GM23338 (cell line): ENCODE measurements at regions not wholly inside any gene's neighbourhood (a gene's known extent, or its start where the extent isn't known, plus 50 kb on each side); places are given as distances from the start of the nearest gene placed in this dataset.

ENCODE experiments used
- ATAC-seq: fragments of 200-7000 bp; cut with Tn5 transposase; 3 replicates; pipeline ENCODE4 v1.9.1; 2020
- DNase-seq: peaks from one replicate; pipeline ENCODE4 v3.0.0-alpha.2; 2015; ENCODE audit warnings: low spot score
- H2AFZ ChIP-seq: fragments of 200-600 bp; sonication (generic); 2 replicates; pipeline ENCODE4 v1.8.0; 2016; ENCODE audit warnings: antibody characterized with exemption, mild to moderate bottlenecking, moderate library complexity
- H3F3A ChIP-seq: fragments of 200-600 bp; sonication (generic); replicated peaks from 2 replicates; pipeline ENCODE4 v1.8.0; 2017; ENCODE audit warnings: antibody characterized with exemption, mixed run types, low read depth
- H3K27ac ChIP-seq: fragments of 200-600 bp; sonication (generic); 2 replicates; pipeline ENCODE4 v1.6.1; 2016; ENCODE audit warnings: low read depth
- H3K27me3 ChIP-seq: fragments of 200-600 bp; sonication (generic); 2 replicates; pipeline ENCODE4 v1.8.0; 2016; ENCODE audit warnings: mild to moderate bottlenecking, mixed run types, moderate library complexity; ENCODE audit not compliant: insufficient read depth
- H3K36me3 ChIP-seq: fragments of 200-600 bp; sonication (generic); 2 replicates; pipeline ENCODE4 v1.8.0; 2016; ENCODE audit warnings: mild to moderate bottlenecking; ENCODE audit not compliant: insufficient read depth
- H3K4me1 ChIP-seq: fragments of 200-600 bp; sonication (generic); 2 replicates; pipeline ENCODE4 v1.8.0; 2016; ENCODE audit warnings: mild to moderate bottlenecking, moderate library complexity; ENCODE audit not compliant: insufficient read depth
- H3K4me2 ChIP-seq: fragments of 200-600 bp; sonication (generic); 2 replicates; pipeline ENCODE4 v1.7.1; 2017; ENCODE audit warnings: mixed run types
- H3K4me3 ChIP-seq: fragments of 200-600 bp; sonication (generic); 2 replicates; pipeline ENCODE4 v1.6.1; 2016; ENCODE audit warnings: mixed run types
- H3K79me2 ChIP-seq: fragments of 200-600 bp; sonication (generic); replicated peaks from 2 replicates; pipeline ENCODE4 v1.8.0; 2017; ENCODE audit warnings: mild to moderate bottlenecking; ENCODE audit not compliant: insufficient read depth
- H3K9me2 ChIP-seq: fragments of 200-600 bp; sonication (generic); 2 replicates; pipeline ENCODE4 v1.8.0; 2017; ENCODE audit not compliant: insufficient read depth
- H4K20me1 ChIP-seq: fragments of 200-600 bp; sonication (generic); replicated peaks from 2 replicates; pipeline ENCODE4 v1.8.0; 2017; ENCODE audit warnings: mild to moderate bottlenecking; ENCODE audit not compliant: insufficient read depth
- H3K27ac Mint-ChIP-seq: 2 replicates; pipeline ENCODE4 v1.8.0; 2020; ENCODE audit warnings: inconsistent platforms, mild to moderate bottlenecking, moderate library complexity, mixed read lengths
- H3K27me3 Mint-ChIP-seq: 3 replicates; pipeline ENCODE4 v1.8.0; 2022; ENCODE audit warnings: low read depth, mild to moderate bottlenecking, moderate library complexity, mixed read lengths, inconsistent platforms; ENCODE audit not compliant: insufficient read depth, poor library complexity
- H3K36me3 Mint-ChIP-seq: 3 replicates; pipeline ENCODE4 v1.8.0; 2021; ENCODE audit warnings: low read depth, mild to moderate bottlenecking, inconsistent platforms, moderate library complexity, mixed read lengths
- H3K4me1 Mint-ChIP-seq: 3 replicates; pipeline ENCODE4 v1.8.0; 2020; ENCODE audit warnings: mild to moderate bottlenecking, inconsistent platforms, mixed read lengths
- H3K4me3 Mint-ChIP-seq: 3 replicates; pipeline ENCODE4 v1.8.0; 2021; ENCODE audit warnings: moderate library complexity, mild to moderate bottlenecking, inconsistent platforms, mixed read lengths
- H3K9me3 Mint-ChIP-seq: 3 replicates; pipeline ENCODE4 v1.8.0; 2020; ENCODE audit warnings: moderate library complexity, mild to moderate bottlenecking, inconsistent platforms, mixed read lengths
- CREB1 ChIP-seq: fragments of 250-450 bp; sonication (Bioruptor Pico); IDR thresholded peaks from 2 replicates; pipeline ENCODE4 v1.5.0; 2020; ENCODE audit warnings: low read depth, mild to moderate bottlenecking, moderate library complexity
- CTCF ChIP-seq, 2 experiments: fragments of 200-600 bp in 1 of 2; sonication (generic) in 1 of 2; conservative IDR thresholded peaks; 2 replicates each; pipeline versions ENCODE4 v1.5.1 to v1.6.1; 2016 to 2017; ENCODE audit warnings: antibody characterized with exemption in 2 of 2, low read depth in 2 of 2, mild to moderate bottlenecking in 2 of 2, moderate library complexity in 1 of 2
- ETS1 ChIP-seq: IDR thresholded peaks from 2 replicates; pipeline ENCODE4 v1.6.1; 2016; ENCODE audit warnings: antibody characterized with exemption
- EZH2 ChIP-seq: fragments of 200-600 bp; sonication (generic); IDR thresholded peaks from one replicate; pipeline ENCODE4 v1.8.0; 2017; ENCODE audit warnings: antibody characterized with exemption, mild to moderate bottlenecking, low read depth; ENCODE audit not compliant: unreplicated experiment
- POLR2AphosphoS5 ChIP-seq: IDR thresholded peaks from 2 replicates; pipeline ENCODE4 v1.6.1; 2016; ENCODE audit warnings: antibody characterized with exemption, low read depth
- STAT1 ChIP-seq: IDR thresholded peaks from one replicate; pipeline ENCODE4 v1.6.1; 2016; ENCODE audit warnings: antibody characterized with exemption; ENCODE audit not compliant: unreplicated experiment
- ZNF331 ChIP-seq: fragments of 250-450 bp; sonication (Bioruptor Pico); IDR thresholded peaks from 2 replicates; pipeline ENCODE4 v1.5.0; 2020; ENCODE audit warnings: low read depth, mild to moderate bottlenecking, moderate library complexity
- TF ChIP-seq, protein P1 (sequence below): fragments of 250-450 bp; sonication (Bioruptor Pico); IDR thresholded peaks from 2 replicates; pipeline ENCODE4 v1.5.0; 2020; ENCODE audit warnings: mild to moderate bottlenecking, moderate library complexity

DNA sequence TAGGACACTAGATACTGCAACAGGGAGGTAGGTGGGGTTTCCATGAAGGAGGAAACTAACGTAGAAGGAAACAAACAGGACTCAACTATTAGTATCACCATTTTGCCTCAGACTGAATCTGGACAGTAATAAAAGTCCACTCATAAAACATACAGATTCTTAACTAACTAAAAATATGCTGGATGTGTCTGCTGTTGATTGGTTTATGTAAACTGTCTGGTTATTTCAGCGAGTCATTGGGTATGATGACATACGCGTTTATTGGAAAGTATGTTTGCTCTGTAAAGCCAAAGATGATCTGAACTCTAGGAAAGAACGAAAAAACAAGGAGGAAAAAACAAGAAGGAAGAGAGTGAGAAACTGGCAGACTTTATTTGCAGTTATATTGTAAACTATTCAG is 1816.1 kb upstream of the LRRTM1 start:
- H3K4me3 ChIP-seq = no peak overlapping the region
- no peak overlapping the region for H3K27ac ChIP-seq

DNA sequence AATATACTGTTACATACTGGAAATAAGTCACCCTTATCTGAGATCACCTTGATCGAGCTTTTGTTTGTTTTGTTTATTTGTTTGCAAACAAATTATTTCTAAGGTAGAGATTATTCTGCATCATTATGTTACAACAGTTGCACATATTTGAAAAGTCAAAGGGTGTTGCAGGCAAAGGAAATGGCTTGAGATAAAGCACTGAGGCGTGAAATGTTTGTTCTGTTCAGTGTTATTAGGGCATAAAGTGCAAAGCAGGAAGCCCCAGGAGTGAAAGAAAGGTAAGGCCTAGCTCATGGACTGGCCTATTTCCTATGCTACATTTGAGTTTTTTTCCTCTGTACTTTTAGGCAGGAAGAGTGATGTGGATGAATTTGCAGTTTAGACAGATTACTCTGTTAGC is 1815.6 kb upstream of the LRRTM1 start:
- Histone ChIP-seq H3K36me3 (no peaks in the 10 kb centered on the region), H3K27ac (no peak overlapping the region), H3K79me2 (no peaks in the 10 kb centered on the region), H3K9me2 (no peaks in the 10 kb centered on the region), H4K20me1 (no peaks in the 10 kb centered on the region), H3K4me3 (no peak overlapping the region), H3F3A (no peaks in the 10 kb centered on the region), H3K4me2 (no peak overlapping the region), H3K4me1 (no peaks in the 10 kb centered on the region), H2AFZ (peak overlapping the region; percentile 40; the same call in 1 of the 2 replicates), H3K27me3 (no peaks in the 10 kb centered on the region)
- Mint-ChIP-seq H3K4me1 (no peaks in the 10 kb centered on the region; the same call in 2 of the 3 replicates), H3K27ac (no peak overlapping the region; the same call in 1 of the 2 replicates), H3K27me3 (no peaks in the 10 kb centered on the region), H3K4me3 (no peak overlapping the region), H3K36me3 (no peaks in the 10 kb centered on the region), H3K9me3 (no peaks in the 10 kb centered on the region)
- DNase-seq (no peak), ATAC-seq (no peak)
- TF ChIP-seq STAT1 = no peak
- no peak for TF ChIP-seq POLR2AphosphoS5

More for the DNA sequence above, 1816.1 kb upstream of the LRRTM1 start:
- no peak for TF ChIP-seq EZH2
- TF ChIP-seq CTCF (conservative IDR thresholded peaks at IDR 0.05; ENCODE audit: low read depth in 2 of 2) = no peak
- no peak for TF ChIP-seq ZNF331
- Mint-ChIP-seq H3K36me3 (no peaks in the 10 kb centered on the region), H3K27ac (no peak overlapping the region; the same call in 1 of the 2 replicates), H3K9me3 (no peaks in the 10 kb centered on the region), H3K27me3 (no peaks in the 10 kb centered on the region), H3K4me3 (no peak overlapping the region), H3K4me1 (no peaks in the 10 kb centered on the region; the same call in 2 of the 3 replicates)
- H3K79me2 ChIP-seq = no peaks in the 10 kb centered on the region
- peak overlapping the region; percentile 40; the same call in 1 of the 2 replicates for H2AFZ ChIP-seq
- H3F3A ChIP-seq = no peaks in the 10 kb centered on the region
- no peaks in the 10 kb centered on the region for H3K9me2 ChIP-seq
- H3K27me3 ChIP-seq = no peaks in the 10 kb centered on the region
- H3K36me3 ChIP-seq = no peaks in the 10 kb centered on the region
- H4K20me1 ChIP-seq = no peaks in the 10 kb centered on the region
- ATAC-seq = no peak
- no peak overlapping the region for H3K4me2 ChIP-seq
- H3K4me1 ChIP-seq = no peaks in the 10 kb centered on the region
- no peak for DNase-seq

- no peak overlapping the region for H3K27ac Mint-ChIP-seq
- no peaks in the 10 kb centered on the region for H3K27me3 ChIP-seq
- TF ChIP-seq, protein P1, sequence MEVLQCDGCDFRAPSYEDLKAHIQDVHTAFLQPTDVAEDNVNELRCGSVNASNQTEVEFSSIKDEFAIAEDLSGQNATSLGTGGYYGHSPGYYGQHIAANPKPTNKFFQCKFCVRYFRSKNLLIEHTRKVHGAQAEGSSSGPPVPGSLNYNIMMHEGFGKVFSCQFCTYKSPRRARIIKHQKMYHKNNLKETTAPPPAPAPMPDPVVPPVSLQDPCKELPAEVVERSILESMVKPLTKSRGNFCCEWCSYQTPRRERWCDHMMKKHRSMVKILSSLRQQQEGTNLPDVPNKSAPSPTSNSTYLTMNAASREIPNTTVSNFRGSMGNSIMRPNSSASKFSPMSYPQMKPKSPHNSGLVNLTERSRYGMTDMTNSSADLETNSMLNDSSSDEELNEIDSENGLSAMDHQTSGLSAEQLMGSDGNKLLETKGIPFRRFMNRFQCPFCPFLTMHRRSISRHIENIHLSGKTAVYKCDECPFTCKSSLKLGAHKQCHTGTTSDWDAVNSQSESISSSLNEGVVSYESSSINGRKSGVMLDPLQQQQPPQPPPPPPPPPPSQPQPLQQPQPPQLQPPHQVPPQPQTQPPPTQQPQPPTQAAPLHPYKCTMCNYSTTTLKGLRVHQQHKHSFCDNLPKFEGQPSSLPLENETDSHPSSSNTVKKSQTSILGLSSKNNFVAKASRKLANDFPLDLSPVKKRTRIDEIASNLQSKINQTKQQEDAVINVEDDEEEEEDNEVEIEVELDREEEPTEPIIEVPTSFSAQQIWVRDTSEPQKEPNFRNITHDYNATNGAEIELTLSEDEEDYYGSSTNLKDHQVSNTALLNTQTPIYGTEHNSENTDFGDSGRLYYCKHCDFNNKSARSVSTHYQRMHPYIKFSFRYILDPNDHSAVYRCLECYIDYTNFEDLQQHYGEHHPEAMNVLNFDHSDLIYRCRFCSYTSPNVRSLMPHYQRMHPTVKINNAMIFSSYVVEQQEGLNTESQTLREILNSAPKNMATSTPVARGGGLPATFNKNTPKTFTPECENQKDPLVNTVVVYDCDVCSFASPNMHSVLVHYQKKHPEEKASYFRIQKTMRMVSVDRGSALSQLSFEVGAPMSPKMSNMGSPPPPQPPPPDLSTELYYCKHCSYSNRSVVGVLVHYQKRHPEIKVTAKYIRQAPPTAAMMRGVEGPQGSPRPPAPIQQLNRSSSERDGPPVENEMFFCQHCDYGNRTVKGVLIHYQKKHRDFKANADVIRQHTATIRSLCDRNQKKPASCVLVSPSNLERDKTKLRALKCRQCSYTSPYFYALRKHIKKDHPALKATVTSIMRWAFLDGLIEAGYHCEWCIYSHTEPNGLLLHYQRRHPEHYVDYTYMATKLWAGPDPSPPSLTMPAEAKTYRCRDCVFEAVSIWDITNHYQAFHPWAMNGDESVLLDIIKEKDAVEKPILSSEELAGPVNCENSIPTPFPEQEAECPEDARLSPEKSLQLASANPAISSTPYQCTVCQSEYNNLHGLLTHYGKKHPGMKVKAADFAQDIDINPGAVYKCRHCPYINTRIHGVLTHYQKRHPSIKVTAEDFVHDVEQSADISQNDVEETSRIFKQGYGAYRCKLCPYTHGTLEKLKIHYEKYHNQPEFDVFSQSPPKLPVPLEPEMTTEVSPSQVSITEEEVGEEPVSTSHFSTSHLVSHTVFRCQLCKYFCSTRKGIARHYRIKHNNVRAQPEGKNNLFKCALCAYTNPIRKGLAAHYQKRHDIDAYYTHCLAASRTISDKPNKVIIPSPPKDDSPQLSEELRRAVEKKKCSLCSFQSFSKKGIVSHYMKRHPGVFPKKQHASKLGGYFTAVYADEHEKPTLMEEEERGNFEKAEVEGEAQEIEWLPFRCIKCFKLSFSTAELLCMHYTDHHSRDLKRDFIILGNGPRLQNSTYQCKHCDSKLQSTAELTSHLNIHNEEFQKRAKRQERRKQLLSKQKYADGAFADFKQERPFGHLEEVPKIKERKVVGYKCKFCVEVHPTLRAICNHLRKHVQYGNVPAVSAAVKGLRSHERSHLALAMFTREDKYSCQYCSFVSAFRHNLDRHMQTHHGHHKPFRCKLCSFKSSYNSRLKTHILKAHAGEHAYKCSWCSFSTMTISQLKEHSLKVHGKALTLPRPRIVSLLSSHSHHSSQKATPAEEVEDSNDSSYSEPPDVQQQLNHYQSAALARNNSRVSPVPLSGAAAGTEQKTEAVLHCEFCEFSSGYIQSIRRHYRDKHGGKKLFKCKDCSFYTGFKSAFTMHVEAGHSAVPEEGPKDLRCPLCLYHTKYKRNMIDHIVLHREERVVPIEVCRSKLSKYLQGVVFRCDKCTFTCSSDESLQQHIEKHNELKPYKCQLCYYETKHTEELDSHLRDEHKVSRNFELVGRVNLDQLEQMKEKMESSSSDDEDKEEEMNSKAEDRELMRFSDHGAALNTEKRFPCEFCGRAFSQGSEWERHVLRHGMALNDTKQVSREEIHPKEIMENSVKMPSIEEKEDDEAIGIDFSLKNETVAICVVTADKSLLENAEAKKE = no peak
- no peak for TF ChIP-seq ETS1
- no peak for TF ChIP-seq CREB1 (CRISPR knock-in tag)
These were observed 1804.9 kb upstream of the LRRTM1 start for GRCh38 chr2:82109418-82109817.

More at GRCh38 chr2:82109418-82109817, 1804.9 kb upstream of the LRRTM1 start:
- no peaks in the 10 kb centered on the region for H3K4me1 ChIP-seq
- no peaks in the 10 kb centered on the region for H3K27me3 Mint-ChIP-seq
- no peak overlapping the region for H3K27ac ChIP-seq
- no peaks in the 10 kb centered on the region for H3K79me2 ChIP-seq
- no peak for DNase-seq
- H3K36me3 Mint-ChIP-seq = no peaks in the 10 kb centered on the region
- H3F3A ChIP-seq = no peaks in the 10 kb centered on the region
- no peak overlapping the region for H3K4me3 ChIP-seq
- H2AFZ ChIP-seq = no peak overlapping the region
- ATAC-seq = no peak
- H3K4me2 ChIP-seq = no peak overlapping the region
- no peaks in the 10 kb centered on the region for H3K9me2 ChIP-seq
- no peaks in the 10 kb centered on the region for H4K20me1 ChIP-seq
- H3K4me1 Mint-ChIP-seq = no peaks in the 10 kb centered on the region
- H3K4me3 Mint-ChIP-seq = no peak overlapping the region
- H3K36me3 ChIP-seq = no peaks in the 10 kb centered on the region
- no peaks in the 10 kb centered on the region for H3K9me3 Mint-ChIP-seq
